ENCODE measurements at regions not wholly inside any gene's neighbourhood (a gene's known extent, or its start where the extent isn't known, plus 50 kb on each side); places are given as distances from the start of the nearest gene placed in this dataset.

GRCh38 chr5:52409835-52410234, 377.9 kb upstream of the ITGA1 start:
- Histone ChIP-seq H3K27me3 (ENCODE audit: control insufficient read depth, insufficient read depth, low read length) (no peaks in the 10 kb centered on the region), H3K4me3 (ENCODE audit: low read depth, low read length) (no peak overlapping the region), H3K36me3 (ENCODE audit: control insufficient read depth, insufficient read depth, low read length) (no peaks in the 10 kb centered on the region)
- TF ChIP-seq, protein P1, sequence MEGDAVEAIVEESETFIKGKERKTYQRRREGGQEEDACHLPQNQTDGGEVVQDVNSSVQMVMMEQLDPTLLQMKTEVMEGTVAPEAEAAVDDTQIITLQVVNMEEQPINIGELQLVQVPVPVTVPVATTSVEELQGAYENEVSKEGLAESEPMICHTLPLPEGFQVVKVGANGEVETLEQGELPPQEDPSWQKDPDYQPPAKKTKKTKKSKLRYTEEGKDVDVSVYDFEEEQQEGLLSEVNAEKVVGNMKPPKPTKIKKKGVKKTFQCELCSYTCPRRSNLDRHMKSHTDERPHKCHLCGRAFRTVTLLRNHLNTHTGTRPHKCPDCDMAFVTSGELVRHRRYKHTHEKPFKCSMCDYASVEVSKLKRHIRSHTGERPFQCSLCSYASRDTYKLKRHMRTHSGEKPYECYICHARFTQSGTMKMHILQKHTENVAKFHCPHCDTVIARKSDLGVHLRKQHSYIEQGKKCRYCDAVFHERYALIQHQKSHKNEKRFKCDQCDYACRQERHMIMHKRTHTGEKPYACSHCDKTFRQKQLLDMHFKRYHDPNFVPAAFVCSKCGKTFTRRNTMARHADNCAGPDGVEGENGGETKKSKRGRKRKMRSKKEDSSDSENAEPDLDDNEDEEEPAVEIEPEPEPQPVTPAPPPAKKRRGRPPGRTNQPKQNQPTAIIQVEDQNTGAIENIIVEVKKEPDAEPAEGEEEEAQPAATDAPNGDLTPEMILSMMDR (IDR thresholded peaks at IDR 0.05; ENCODE audit: insufficient read depth, low read length, poor library complexity, severe bottlenecking), result no peak
- DNase-seq (ENCODE audit: low read depth), result no peak

GRCh38 chr5:52419357-52419756, 368.4 kb upstream of the ITGA1 start:
- DNase-seq (ENCODE audit: low read depth), result no peak
- H3K4me3 ChIP-seq (ENCODE audit: low read depth, low read length), result no peak overlapping the region
- TF ChIP-seq, protein P1 (IDR thresholded peaks at IDR 0.05; ENCODE audit: insufficient read depth, low read length, poor library complexity, severe bottlenecking), result no peak

DNA sequence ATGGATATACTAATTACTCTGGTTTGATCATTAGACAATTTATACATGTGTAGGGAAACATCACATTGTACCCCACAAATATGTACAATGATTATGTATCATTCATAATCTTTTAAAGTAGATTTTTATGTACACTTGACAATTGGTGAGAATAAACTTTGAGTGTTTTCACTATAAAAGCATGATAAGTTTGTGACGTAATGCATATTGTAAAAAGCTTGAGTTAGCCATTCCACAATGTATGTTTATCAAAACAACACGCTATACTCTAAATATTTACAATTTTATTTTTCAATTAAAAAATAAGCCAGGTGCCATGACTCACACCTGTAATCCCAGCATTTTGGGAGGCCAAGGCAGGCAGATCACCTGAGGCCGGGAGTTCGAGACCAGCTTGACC, 360.1 kb upstream of the ITGA1 start:
- no peak for DNase-seq (ENCODE audit: low read depth)
- H3K36me3 ChIP-seq (ENCODE audit: control insufficient read depth, insufficient read depth, low read length), result no peaks in the 10 kb centered on the region
- H3K27me3 ChIP-seq (ENCODE audit: control insufficient read depth, insufficient read depth, low read length), result no peaks in the 10 kb centered on the region
- TF ChIP-seq, protein P1 (IDR thresholded peaks at IDR 0.05; ENCODE audit: insufficient read depth, low read length, poor library complexity, severe bottlenecking), result no peak
- H3K4me3 ChIP-seq (ENCODE audit: low read depth, low read length), result no peak overlapping the region

More at GRCh38 chr5:52419357-52419756, 368.4 kb upstream of the ITGA1 start:
- Histone ChIP-seq H3K27me3 (ENCODE audit: control insufficient read depth, insufficient read depth, low read length) (no peaks in the 10 kb centered on the region), H3K36me3 (ENCODE audit: control insufficient read depth, insufficient read depth, low read length) (no peaks in the 10 kb centered on the region)

DNA sequence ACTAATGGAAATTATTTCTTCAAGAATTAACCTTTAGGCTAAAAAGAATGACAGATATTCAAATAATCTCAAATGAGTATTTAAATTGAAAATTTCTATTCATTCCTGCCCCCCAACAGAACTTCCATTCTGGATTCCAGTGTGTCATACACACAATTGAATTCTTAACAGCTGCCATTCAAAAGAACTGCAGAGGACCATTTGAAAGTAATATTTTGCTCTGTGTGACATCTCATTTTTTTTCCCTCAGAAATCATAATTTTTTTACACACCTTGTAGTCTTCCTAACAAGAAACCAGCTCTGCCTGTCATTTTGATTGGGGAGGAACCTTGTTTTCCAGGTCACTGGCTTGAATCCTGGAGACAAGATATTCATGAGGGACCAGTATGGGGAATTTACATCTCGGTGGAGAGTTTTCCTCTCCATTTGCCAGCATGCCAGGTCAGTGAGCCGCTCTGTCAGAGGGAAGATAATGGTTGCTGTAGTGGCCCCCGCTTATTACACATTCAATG, 358.7 kb upstream of the ITGA1 start:
- Histone ChIP-seq H3K36me3 (ENCODE audit: control insufficient read depth, insufficient read depth, low read length) (no peaks in the 10 kb centered on the region), H3K4me3 (ENCODE audit: low read depth, low read length) (no peak overlapping the region), H3K27me3 (ENCODE audit: control insufficient read depth, insufficient read depth, low read length) (no peaks in the 10 kb centered on the region)
- TF ChIP-seq, protein P1 (IDR thresholded peaks at IDR 0.05; ENCODE audit: insufficient read depth, low read length, poor library complexity, severe bottlenecking), result no peak
- no peak for DNase-seq (ENCODE audit: low read depth)

GRCh38 chr5:52441768-52442167, 345.9 kb upstream of the ITGA1 start:
- TF ChIP-seq, protein P1 (IDR thresholded peaks at IDR 0.05; ENCODE audit: insufficient read depth, low read length, poor library complexity, severe bottlenecking), result no peak
- DNase-seq (ENCODE audit: low read depth), result no peak
- H3K4me3 ChIP-seq (ENCODE audit: low read depth, low read length), result no peak overlapping the region
- no peaks in the 10 kb centered on the region for H3K36me3 ChIP-seq (ENCODE audit: control insufficient read depth, insufficient read depth, low read length)
- H3K27me3 ChIP-seq (ENCODE audit: control insufficient read depth, insufficient read depth, low read length), result no peaks in the 10 kb centered on the region

DNA sequence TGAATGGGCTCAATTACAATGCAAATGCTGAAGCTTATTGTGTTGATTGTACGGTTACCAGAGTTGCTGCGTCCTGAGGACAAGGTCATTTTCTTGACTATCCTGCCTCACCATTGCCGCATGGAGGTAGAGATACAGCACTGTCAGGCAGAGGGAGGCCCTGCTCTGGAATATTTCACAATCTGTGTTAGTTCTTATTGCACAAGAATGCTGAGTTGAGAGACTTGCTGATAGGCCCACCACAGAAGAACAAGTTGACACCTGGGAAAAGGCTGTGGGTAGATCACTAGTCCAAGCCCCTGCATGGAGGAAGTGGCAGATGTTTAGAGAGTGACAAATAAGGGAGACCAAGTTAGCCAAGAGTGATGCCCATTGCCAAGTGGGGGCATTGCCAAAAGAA, 344.5 kb upstream of the ITGA1 start:
- no peaks in the 10 kb centered on the region for H3K36me3 ChIP-seq (ENCODE audit: control insufficient read depth, insufficient read depth, low read length)
- TF ChIP-seq, protein P1 (IDR thresholded peaks at IDR 0.05; ENCODE audit: insufficient read depth, low read length, poor library complexity, severe bottlenecking), result no peak
- no peak overlapping the region for H3K4me3 ChIP-seq (ENCODE audit: low read depth, low read length)
- no peaks in the 10 kb centered on the region for H3K27me3 ChIP-seq (ENCODE audit: control insufficient read depth, insufficient read depth, low read length)
- no peak for DNase-seq (ENCODE audit: low read depth)

Measured in kidney epithelial cell (primary cell).